GM23338 (cell line): ENCODE measurements at regions not wholly inside any gene's neighbourhood (a gene's known extent, or its start where the extent isn't known, plus 50 kb on each side); places are given as distances from the start of the nearest gene placed in this dataset.

Experiments used
- ATAC-seq: fragments of 200-7000 bp; cut with Tn5 transposase; 3 replicates; pipeline ENCODE4 v1.9.1; 2020
- DNase-seq: peaks from one replicate; pipeline ENCODE4 v3.0.0-alpha.2; 2015; ENCODE audit warnings: low spot score
- H2AFZ ChIP-seq: fragments of 200-600 bp; sonication (generic); 2 replicates; pipeline ENCODE4 v1.8.0; 2016; ENCODE audit warnings: antibody characterized with exemption, mild to moderate bottlenecking, moderate library complexity
- H3F3A ChIP-seq: fragments of 200-600 bp; sonication (generic); replicated peaks from 2 replicates; pipeline ENCODE4 v1.8.0; 2017; ENCODE audit warnings: antibody characterized with exemption, mixed run types, low read depth
- H3K27ac ChIP-seq: fragments of 200-600 bp; sonication (generic); 2 replicates; pipeline ENCODE4 v1.6.1; 2016; ENCODE audit warnings: low read depth
- H3K27me3 ChIP-seq: fragments of 200-600 bp; sonication (generic); 2 replicates; pipeline ENCODE4 v1.8.0; 2016; ENCODE audit warnings: mild to moderate bottlenecking, mixed run types, moderate library complexity; ENCODE audit not compliant: insufficient read depth
- H3K36me3 ChIP-seq: fragments of 200-600 bp; sonication (generic); 2 replicates; pipeline ENCODE4 v1.8.0; 2016; ENCODE audit warnings: mild to moderate bottlenecking; ENCODE audit not compliant: insufficient read depth
- H3K4me1 ChIP-seq: fragments of 200-600 bp; sonication (generic); 2 replicates; pipeline ENCODE4 v1.8.0; 2016; ENCODE audit warnings: mild to moderate bottlenecking, moderate library complexity; ENCODE audit not compliant: insufficient read depth
- H3K4me2 ChIP-seq: fragments of 200-600 bp; sonication (generic); 2 replicates; pipeline ENCODE4 v1.7.1; 2017; ENCODE audit warnings: mixed run types
- H3K4me3 ChIP-seq: fragments of 200-600 bp; sonication (generic); 2 replicates; pipeline ENCODE4 v1.6.1; 2016; ENCODE audit warnings: mixed run types
- H3K79me2 ChIP-seq: fragments of 200-600 bp; sonication (generic); replicated peaks from 2 replicates; pipeline ENCODE4 v1.8.0; 2017; ENCODE audit warnings: mild to moderate bottlenecking; ENCODE audit not compliant: insufficient read depth
- H3K9me2 ChIP-seq: fragments of 200-600 bp; sonication (generic); 2 replicates; pipeline ENCODE4 v1.8.0; 2017; ENCODE audit not compliant: insufficient read depth
- H4K20me1 ChIP-seq: fragments of 200-600 bp; sonication (generic); replicated peaks from 2 replicates; pipeline ENCODE4 v1.8.0; 2017; ENCODE audit warnings: mild to moderate bottlenecking; ENCODE audit not compliant: insufficient read depth
- H3K27ac Mint-ChIP-seq: 2 replicates; pipeline ENCODE4 v1.8.0; 2020; ENCODE audit warnings: inconsistent platforms, mild to moderate bottlenecking, moderate library complexity, mixed read lengths
- H3K27me3 Mint-ChIP-seq: 3 replicates; pipeline ENCODE4 v1.8.0; 2022; ENCODE audit warnings: low read depth, mild to moderate bottlenecking, moderate library complexity, mixed read lengths, inconsistent platforms; ENCODE audit not compliant: insufficient read depth, poor library complexity
- H3K36me3 Mint-ChIP-seq: 3 replicates; pipeline ENCODE4 v1.8.0; 2021; ENCODE audit warnings: low read depth, mild to moderate bottlenecking, inconsistent platforms, moderate library complexity, mixed read lengths
- H3K4me1 Mint-ChIP-seq: 3 replicates; pipeline ENCODE4 v1.8.0; 2020; ENCODE audit warnings: mild to moderate bottlenecking, inconsistent platforms, mixed read lengths
- H3K4me3 Mint-ChIP-seq: 3 replicates; pipeline ENCODE4 v1.8.0; 2021; ENCODE audit warnings: moderate library complexity, mild to moderate bottlenecking, inconsistent platforms, mixed read lengths
- H3K9me3 Mint-ChIP-seq: 3 replicates; pipeline ENCODE4 v1.8.0; 2020; ENCODE audit warnings: moderate library complexity, mild to moderate bottlenecking, inconsistent platforms, mixed read lengths
- CREB1 ChIP-seq: fragments of 250-450 bp; sonication (Bioruptor Pico); IDR thresholded peaks from 2 replicates; pipeline ENCODE4 v1.5.0; 2020; ENCODE audit warnings: low read depth, mild to moderate bottlenecking, moderate library complexity
- EZH2phosphoT487 ChIP-seq: fragments of 200-600 bp; sonication (generic); IDR thresholded peaks from one replicate; pipeline ENCODE4 v1.8.1; 2018; ENCODE audit warnings: antibody characterized with exemption; ENCODE audit not compliant: unreplicated experiment
- JUNB ChIP-seq: IDR thresholded peaks from one replicate; pipeline ENCODE4 v1.6.1; 2016; ENCODE audit warnings: antibody characterized with exemption; ENCODE audit not compliant: unreplicated experiment
- POLR2AphosphoS5 ChIP-seq: IDR thresholded peaks from 2 replicates; pipeline ENCODE4 v1.6.1; 2016; ENCODE audit warnings: antibody characterized with exemption, low read depth
- STAT1 ChIP-seq: IDR thresholded peaks from one replicate; pipeline ENCODE4 v1.6.1; 2016; ENCODE audit warnings: antibody characterized with exemption; ENCODE audit not compliant: unreplicated experiment
- ZNF114 ChIP-seq: fragments of 250-450 bp; sonication (Bioruptor Pico); IDR thresholded peaks from 2 replicates; pipeline ENCODE4 v1.5.0; 2020; ENCODE audit warnings: mild to moderate bottlenecking, moderate library complexity
- ZNF331 ChIP-seq: fragments of 250-450 bp; sonication (Bioruptor Pico); IDR thresholded peaks from 2 replicates; pipeline ENCODE4 v1.5.0; 2020; ENCODE audit warnings: low read depth, mild to moderate bottlenecking, moderate library complexity
- TF ChIP-seq, protein P1 (sequence below), 2 experiments: fragments of 200-600 bp in 1 of 2; sonication (generic) in 1 of 2; conservative IDR thresholded peaks; 2 replicates each; pipeline versions ENCODE4 v1.5.1 to v1.6.1; 2016 to 2017; ENCODE audit warnings: antibody characterized with exemption in 2 of 2, low read depth in 2 of 2, mild to moderate bottlenecking in 2 of 2, moderate library complexity in 1 of 2
- TF ChIP-seq, protein P2 (sequence below): IDR thresholded peaks from 2 replicates; pipeline ENCODE4 v1.6.1; 2016; ENCODE audit warnings: antibody characterized with exemption
- TF ChIP-seq, protein P3 (sequence below): fragments of 250-450 bp; sonication (Bioruptor Pico); IDR thresholded peaks from 2 replicates; pipeline ENCODE4 v1.5.0; 2020; ENCODE audit warnings: mild to moderate bottlenecking, moderate library complexity

DNA sequence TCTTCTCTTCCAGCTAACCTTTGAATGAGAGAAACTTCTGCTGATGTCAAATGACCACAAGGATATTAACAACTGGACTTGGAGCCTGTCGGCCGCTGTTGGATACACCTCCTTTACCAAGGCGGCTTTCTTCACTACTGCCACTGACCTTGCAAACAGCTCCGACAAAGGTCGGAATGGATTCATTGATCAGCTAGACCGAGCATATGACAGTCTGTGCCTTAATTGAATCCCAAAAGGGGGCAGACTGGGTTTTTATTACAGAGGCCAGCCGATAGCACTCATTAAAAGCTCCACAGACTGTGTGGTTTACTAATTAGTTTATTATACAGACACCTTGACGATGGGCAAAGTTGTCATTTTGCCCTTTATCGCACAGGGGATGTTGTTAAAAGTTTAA is 394.5 kb downstream of the RERGL start:
- peak; percentile 2 for DNase-seq
- peak; percentile 47; the same call in 2 of the 3 replicates for ATAC-seq
- H3K79me2 ChIP-seq = no peaks in the 10 kb centered on the region
- TF ChIP-seq CREB1 (CRISPR knock-in tag) = no peak
- no peak overlapping the region for H3K4me2 ChIP-seq
- H3K27ac Mint-ChIP-seq = no peak overlapping the region
- H3K4me1 Mint-ChIP-seq = peaks cover 17% of the 10 kb centered on the region
- H3K9me2 ChIP-seq = no peaks in the 10 kb centered on the region
- H3K4me3 ChIP-seq = no peak overlapping the region
- 0 out of 2 replicates have a peak, but pooled peaks cover 10% of the 10 kb centered on the region for H3K4me1 ChIP-seq
- no peak overlapping the region for H3K27ac ChIP-seq
- no peaks in the 10 kb centered on the region for H3F3A ChIP-seq
- H3K9me3 Mint-ChIP-seq = no peaks in the 10 kb centered on the region
- no peaks in the 10 kb centered on the region for H3K27me3 ChIP-seq
- H3K4me3 Mint-ChIP-seq = no peak overlapping the region
- no peaks in the 10 kb centered on the region for H3K27me3 Mint-ChIP-seq
- H3K36me3 ChIP-seq = no peaks in the 10 kb centered on the region
- peak overlapping the region; percentile 30; the same call in 1 of the 2 replicates for H2AFZ ChIP-seq
- no peaks in the 10 kb centered on the region for H3K36me3 Mint-ChIP-seq
- H4K20me1 ChIP-seq = no peaks in the 10 kb centered on the region

DNA sequence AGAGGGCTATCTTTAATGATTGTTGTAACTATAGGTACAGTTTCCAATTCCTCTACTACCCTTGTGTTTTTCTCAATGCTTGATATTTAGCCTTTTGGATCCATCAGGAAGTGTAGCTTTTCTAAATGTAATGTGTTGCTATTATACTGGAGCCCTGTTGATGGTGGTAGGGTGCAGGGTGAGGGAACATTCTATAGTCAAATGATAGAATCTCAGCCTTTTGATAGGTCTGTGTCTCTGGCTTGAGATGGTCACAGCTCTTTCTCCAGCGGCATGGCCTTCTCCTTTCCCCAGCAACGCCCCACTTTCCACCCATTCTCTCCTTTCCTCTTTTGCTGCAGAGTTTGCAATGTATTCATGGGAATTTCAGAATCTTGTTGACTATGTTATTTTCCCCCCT is 398.6 kb downstream of the RERGL start:
- H3K9me3 Mint-ChIP-seq = no peaks in the 10 kb centered on the region
- Histone ChIP-seq H3K27ac (no peak overlapping the region), H3K4me1 (0 out of 2 replicates have a peak, but pooled peaks cover 10% of the 10 kb centered on the region), H3K36me3 (no peaks in the 10 kb centered on the region), H3K79me2 (no peaks in the 10 kb centered on the region), H3K27me3 (no peaks in the 10 kb centered on the region), H2AFZ (no peak overlapping the region), H3K4me3 (no peak overlapping the region), H3K9me2 (no peaks in the 10 kb centered on the region), H3F3A (no peaks in the 10 kb centered on the region), H4K20me1 (no peaks in the 10 kb centered on the region; the same call in 1 of the 2 replicates), H3K4me2 (no peak overlapping the region)
- H3K4me1 Mint-ChIP-seq = peaks cover 17% of the 10 kb centered on the region
- no peaks in the 10 kb centered on the region for H3K27me3 Mint-ChIP-seq
- H3K4me3 Mint-ChIP-seq = no peak overlapping the region
- no peak overlapping the region for H3K27ac Mint-ChIP-seq
- peak; percentile 51; the same call in 2 of the 3 replicates for ATAC-seq
- peak; percentile 4 for DNase-seq
- no peaks in the 10 kb centered on the region for H3K36me3 Mint-ChIP-seq
- no peak for TF ChIP-seq ZNF114
- TF ChIP-seq STAT1 = no peak
- no peak for TF ChIP-seq JUNB
- TF ChIP-seq, protein P1, sequence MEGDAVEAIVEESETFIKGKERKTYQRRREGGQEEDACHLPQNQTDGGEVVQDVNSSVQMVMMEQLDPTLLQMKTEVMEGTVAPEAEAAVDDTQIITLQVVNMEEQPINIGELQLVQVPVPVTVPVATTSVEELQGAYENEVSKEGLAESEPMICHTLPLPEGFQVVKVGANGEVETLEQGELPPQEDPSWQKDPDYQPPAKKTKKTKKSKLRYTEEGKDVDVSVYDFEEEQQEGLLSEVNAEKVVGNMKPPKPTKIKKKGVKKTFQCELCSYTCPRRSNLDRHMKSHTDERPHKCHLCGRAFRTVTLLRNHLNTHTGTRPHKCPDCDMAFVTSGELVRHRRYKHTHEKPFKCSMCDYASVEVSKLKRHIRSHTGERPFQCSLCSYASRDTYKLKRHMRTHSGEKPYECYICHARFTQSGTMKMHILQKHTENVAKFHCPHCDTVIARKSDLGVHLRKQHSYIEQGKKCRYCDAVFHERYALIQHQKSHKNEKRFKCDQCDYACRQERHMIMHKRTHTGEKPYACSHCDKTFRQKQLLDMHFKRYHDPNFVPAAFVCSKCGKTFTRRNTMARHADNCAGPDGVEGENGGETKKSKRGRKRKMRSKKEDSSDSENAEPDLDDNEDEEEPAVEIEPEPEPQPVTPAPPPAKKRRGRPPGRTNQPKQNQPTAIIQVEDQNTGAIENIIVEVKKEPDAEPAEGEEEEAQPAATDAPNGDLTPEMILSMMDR (conservative IDR thresholded peaks at IDR 0.05; ENCODE audit: low read depth in 2 of 2) = no peak
- TF ChIP-seq, protein P2, sequence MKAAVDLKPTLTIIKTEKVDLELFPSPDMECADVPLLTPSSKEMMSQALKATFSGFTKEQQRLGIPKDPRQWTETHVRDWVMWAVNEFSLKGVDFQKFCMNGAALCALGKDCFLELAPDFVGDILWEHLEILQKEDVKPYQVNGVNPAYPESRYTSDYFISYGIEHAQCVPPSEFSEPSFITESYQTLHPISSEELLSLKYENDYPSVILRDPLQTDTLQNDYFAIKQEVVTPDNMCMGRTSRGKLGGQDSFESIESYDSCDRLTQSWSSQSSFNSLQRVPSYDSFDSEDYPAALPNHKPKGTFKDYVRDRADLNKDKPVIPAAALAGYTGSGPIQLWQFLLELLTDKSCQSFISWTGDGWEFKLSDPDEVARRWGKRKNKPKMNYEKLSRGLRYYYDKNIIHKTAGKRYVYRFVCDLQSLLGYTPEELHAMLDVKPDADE = no peak
- TF ChIP-seq, protein P3, sequence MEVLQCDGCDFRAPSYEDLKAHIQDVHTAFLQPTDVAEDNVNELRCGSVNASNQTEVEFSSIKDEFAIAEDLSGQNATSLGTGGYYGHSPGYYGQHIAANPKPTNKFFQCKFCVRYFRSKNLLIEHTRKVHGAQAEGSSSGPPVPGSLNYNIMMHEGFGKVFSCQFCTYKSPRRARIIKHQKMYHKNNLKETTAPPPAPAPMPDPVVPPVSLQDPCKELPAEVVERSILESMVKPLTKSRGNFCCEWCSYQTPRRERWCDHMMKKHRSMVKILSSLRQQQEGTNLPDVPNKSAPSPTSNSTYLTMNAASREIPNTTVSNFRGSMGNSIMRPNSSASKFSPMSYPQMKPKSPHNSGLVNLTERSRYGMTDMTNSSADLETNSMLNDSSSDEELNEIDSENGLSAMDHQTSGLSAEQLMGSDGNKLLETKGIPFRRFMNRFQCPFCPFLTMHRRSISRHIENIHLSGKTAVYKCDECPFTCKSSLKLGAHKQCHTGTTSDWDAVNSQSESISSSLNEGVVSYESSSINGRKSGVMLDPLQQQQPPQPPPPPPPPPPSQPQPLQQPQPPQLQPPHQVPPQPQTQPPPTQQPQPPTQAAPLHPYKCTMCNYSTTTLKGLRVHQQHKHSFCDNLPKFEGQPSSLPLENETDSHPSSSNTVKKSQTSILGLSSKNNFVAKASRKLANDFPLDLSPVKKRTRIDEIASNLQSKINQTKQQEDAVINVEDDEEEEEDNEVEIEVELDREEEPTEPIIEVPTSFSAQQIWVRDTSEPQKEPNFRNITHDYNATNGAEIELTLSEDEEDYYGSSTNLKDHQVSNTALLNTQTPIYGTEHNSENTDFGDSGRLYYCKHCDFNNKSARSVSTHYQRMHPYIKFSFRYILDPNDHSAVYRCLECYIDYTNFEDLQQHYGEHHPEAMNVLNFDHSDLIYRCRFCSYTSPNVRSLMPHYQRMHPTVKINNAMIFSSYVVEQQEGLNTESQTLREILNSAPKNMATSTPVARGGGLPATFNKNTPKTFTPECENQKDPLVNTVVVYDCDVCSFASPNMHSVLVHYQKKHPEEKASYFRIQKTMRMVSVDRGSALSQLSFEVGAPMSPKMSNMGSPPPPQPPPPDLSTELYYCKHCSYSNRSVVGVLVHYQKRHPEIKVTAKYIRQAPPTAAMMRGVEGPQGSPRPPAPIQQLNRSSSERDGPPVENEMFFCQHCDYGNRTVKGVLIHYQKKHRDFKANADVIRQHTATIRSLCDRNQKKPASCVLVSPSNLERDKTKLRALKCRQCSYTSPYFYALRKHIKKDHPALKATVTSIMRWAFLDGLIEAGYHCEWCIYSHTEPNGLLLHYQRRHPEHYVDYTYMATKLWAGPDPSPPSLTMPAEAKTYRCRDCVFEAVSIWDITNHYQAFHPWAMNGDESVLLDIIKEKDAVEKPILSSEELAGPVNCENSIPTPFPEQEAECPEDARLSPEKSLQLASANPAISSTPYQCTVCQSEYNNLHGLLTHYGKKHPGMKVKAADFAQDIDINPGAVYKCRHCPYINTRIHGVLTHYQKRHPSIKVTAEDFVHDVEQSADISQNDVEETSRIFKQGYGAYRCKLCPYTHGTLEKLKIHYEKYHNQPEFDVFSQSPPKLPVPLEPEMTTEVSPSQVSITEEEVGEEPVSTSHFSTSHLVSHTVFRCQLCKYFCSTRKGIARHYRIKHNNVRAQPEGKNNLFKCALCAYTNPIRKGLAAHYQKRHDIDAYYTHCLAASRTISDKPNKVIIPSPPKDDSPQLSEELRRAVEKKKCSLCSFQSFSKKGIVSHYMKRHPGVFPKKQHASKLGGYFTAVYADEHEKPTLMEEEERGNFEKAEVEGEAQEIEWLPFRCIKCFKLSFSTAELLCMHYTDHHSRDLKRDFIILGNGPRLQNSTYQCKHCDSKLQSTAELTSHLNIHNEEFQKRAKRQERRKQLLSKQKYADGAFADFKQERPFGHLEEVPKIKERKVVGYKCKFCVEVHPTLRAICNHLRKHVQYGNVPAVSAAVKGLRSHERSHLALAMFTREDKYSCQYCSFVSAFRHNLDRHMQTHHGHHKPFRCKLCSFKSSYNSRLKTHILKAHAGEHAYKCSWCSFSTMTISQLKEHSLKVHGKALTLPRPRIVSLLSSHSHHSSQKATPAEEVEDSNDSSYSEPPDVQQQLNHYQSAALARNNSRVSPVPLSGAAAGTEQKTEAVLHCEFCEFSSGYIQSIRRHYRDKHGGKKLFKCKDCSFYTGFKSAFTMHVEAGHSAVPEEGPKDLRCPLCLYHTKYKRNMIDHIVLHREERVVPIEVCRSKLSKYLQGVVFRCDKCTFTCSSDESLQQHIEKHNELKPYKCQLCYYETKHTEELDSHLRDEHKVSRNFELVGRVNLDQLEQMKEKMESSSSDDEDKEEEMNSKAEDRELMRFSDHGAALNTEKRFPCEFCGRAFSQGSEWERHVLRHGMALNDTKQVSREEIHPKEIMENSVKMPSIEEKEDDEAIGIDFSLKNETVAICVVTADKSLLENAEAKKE = no peak
- no peak for TF ChIP-seq CREB1 (CRISPR knock-in tag)
- no peak for TF ChIP-seq ZNF331 (CRISPR knock-in tag)
- no peak for TF ChIP-seq EZH2phosphoT487
- TF ChIP-seq POLR2AphosphoS5 = no peak
